Hepatocyte (in vitro differentiated cells): ENCODE measurements at regions not wholly inside any gene's neighbourhood (a gene's known extent, or its start where the extent isn't known, plus 50 kb on each side); places are given as distances from the start of the nearest gene placed in this dataset.

ENCODE experiments used
- CTCF ChIP-seq: fragments of 200-600 bp; sonication (generic); IDR thresholded peaks from 2 replicates; pipeline ENCODE4 v1.5.1; 2016; ENCODE audit warnings: antibody characterized with exemption, mild to moderate bottlenecking; ENCODE audit not compliant: poor library complexity
- EZH2 ChIP-seq: fragments of 200-600 bp; sonication (generic); IDR thresholded peaks from 2 replicates; pipeline ENCODE4 v1.6.1; 2016; ENCODE audit warnings: antibody characterized with exemption, mild to moderate bottlenecking, borderline replicate concordance
- EZH2phosphoT487 ChIP-seq: fragments of 200-600 bp; sonication (generic); IDR thresholded peaks from one replicate; pipeline ENCODE4 v1.6.1; 2018; ENCODE audit warnings: antibody characterized with exemption, mild to moderate bottlenecking, low read depth, moderate library complexity; ENCODE audit not compliant: unreplicated experiment, severe bottlenecking

- TF ChIP-seq EZH2: no peak
- no peak for TF ChIP-seq CTCF
- TF ChIP-seq EZH2phosphoT487: no peak
These were observed 201.0 kb downstream of the IRX2 start for GRCh38 chr5:2550509-2550908.
